K562 (cell line): ENCODE measurements at regions not wholly inside any gene's neighbourhood (a gene's known extent, or its start where the extent isn't known, plus 50 kb on each side); places are given as distances from the start of the nearest gene placed in this dataset.
A peak's percentile ranks its signal among the peaks of the same experiment; 100 is the strongest.

Source experiments
- ATAC-seq: fragments of 200-7000 bp; cut with Tn5 transposase; 3 replicates; pipeline ENCODE4 v1.9.1; 2020; ENCODE audit warnings: moderate library complexity
- BruUV-seq: library from RNA; stranded (reverse); fragments of 400-500 nt; replicated peaks from 2 replicates; lab custom pipeline; 2021; lab: Mats Ljungman, UMichigan
- CTCF ChIA-PET: fragments of 300-600 bp; formaldehyde crosslinking; extraction: SDS; loops from one replicate; lab custom pipeline; 2021; ENCODE audit warnings: low intra/inter-chr PET ratio; lab: Yijun Ruan, JAX
- POLR2A ChIA-PET: fragments of 300-600, 350-650 bp; sonication (Branson Sonifier 250); formaldehyde crosslinking; extraction: SDS; loops from one replicate; lab custom pipeline; 2021; ENCODE audit warnings: antibody characterized with exemption, inconsistent platforms; lab: Yijun Ruan, JAX
- DNase-seq, 4 experiments: peaks; one replicate each; pipeline versions ENCODE4 v3.0.0 to v3.0.0-alpha.2; 2011 to 2018; ENCODE audit warnings: low spot score in 3 of 4, mixed read lengths in 3 of 4; ENCODE audit errors: extremely low read depth in 1 of 4
- FAIRE-seq: peaks from 2 replicates; lab custom pipeline; 2011; peaks lifted over from hg19 to GRCh38; lab: Jason Lieb, UNC
- H2AFZ ChIP-seq: 2 replicates; pipeline ENCODE4 v1.6.0; 2011; ENCODE audit warnings: low read depth, low read length, control low read depth, inconsistent platforms
- H3K27ac ChIP-seq: fragments of 200-600 bp; 3 replicates; pipeline ENCODE4 v1.8.0; 2011; ENCODE audit warnings: low read depth, mild to moderate bottlenecking, control low read depth, inconsistent platforms, low read length, moderate library complexity, mixed read lengths; ENCODE audit errors: extremely low read depth
- H3K27me3 ChIP-seq, 2 experiments: fragments of 300-600 bp in 1 of 2; 2 replicates in 1 of 2; 3 replicates in 1 of 2; pipeline versions ENCODE4 v1.6.0 to v1.8.0; 2011; ENCODE audit warnings: inconsistent platforms in 2 of 2, low read length in 2 of 2, mild to moderate bottlenecking in 1 of 2, mixed read lengths in 1 of 2, moderate library complexity in 1 of 2; ENCODE audit not compliant: control insufficient read depth in 2 of 2, insufficient read depth in 2 of 2
- H3K36me3 ChIP-seq: fragments of 300-600 bp; 3 replicates; pipeline ENCODE4 v1.8.0; 2011; ENCODE audit warnings: mild to moderate bottlenecking, low read length, inconsistent platforms; ENCODE audit not compliant: control insufficient read depth, insufficient read depth
- H3K4me1 ChIP-seq, 2 experiments: fragments of 200-600 bp in 1 of 2; replicated peaks in 1 of 2; 2 replicates in 1 of 2; 3 replicates in 1 of 2; pipeline versions ENCODE4 v1.5.1 to v1.8.0; 2011; ENCODE audit warnings: inconsistent platforms in 2 of 2, low read length in 2 of 2, mild to moderate bottlenecking in 1 of 2, mixed read lengths in 1 of 2, moderate library complexity in 1 of 2; ENCODE audit not compliant: control insufficient read depth in 2 of 2, insufficient read depth in 2 of 2
- H3K4me2 ChIP-seq: 2 replicates; pipeline ENCODE4 v1.6.1; 2011; ENCODE audit warnings: low read length, control low read depth, inconsistent platforms, mixed read lengths; ENCODE audit not compliant: insufficient read depth
- H3K4me3 ChIP-seq: fragments of 200-600 bp; sonication (generic), shearing (Covaris generic); 2 replicates; pipeline ENCODE4 v1.5.1; 2016; ENCODE audit warnings: control low read depth, inconsistent platforms
- H3K79me2 ChIP-seq: fragments of 200-600 bp; 3 replicates; pipeline ENCODE4 v1.8.0; 2011; ENCODE audit warnings: low read length, inconsistent platforms; ENCODE audit not compliant: control insufficient read depth, insufficient read depth
- H3K9ac ChIP-seq, 2 experiments: 2 replicates each; pipeline versions ENCODE4 v1.6.0 to v1.6.1; 2011; ENCODE audit warnings: low read depth in 2 of 2, low read length in 2 of 2, control low read depth in 1 of 2, inconsistent platforms in 1 of 2, mild to moderate bottlenecking in 1 of 2, mixed read lengths in 1 of 2; ENCODE audit not compliant: insufficient read depth in 1 of 2
- H3K9me1 ChIP-seq: one replicate; pipeline ENCODE4 v1.6.0; 2011; ENCODE audit warnings: inconsistent platforms, mild to moderate bottlenecking, low read length, moderate library complexity; ENCODE audit not compliant: control insufficient read depth, insufficient read depth
- H3K9me3 ChIP-seq: replicated peaks from 2 replicates; pipeline ENCODE4 v1.5.1; 2011; ENCODE audit warnings: low read depth, low read length, inconsistent platforms; ENCODE audit not compliant: control insufficient read depth, insufficient read depth
- H4K20me1 ChIP-seq: replicated peaks from 2 replicates; pipeline ENCODE4 v1.6.1; 2011; ENCODE audit warnings: low read length, inconsistent platforms, mixed read lengths; ENCODE audit not compliant: control insufficient read depth, insufficient read depth
- C11orf30 ChIP-seq: fragments of 450-650 bp; IDR thresholded peaks from 2 replicates; pipeline ENCODE4 v1.6.1; 2016; ENCODE audit warnings: low read depth, mild to moderate bottlenecking
- ERF ChIP-seq: fragments of 450-650 bp; formaldehyde crosslinking; IDR thresholded peaks from 2 replicates; pipeline ENCODE4 v1.4.0; 2020; ENCODE audit warnings: mild to moderate bottlenecking, mixed read lengths
- MEF2A ChIP-seq: IDR thresholded peaks from 2 replicates; pipeline ENCODE4 v1.6.1; 2011; ENCODE audit warnings: low read depth, mild to moderate bottlenecking, low read length, moderate library complexity; ENCODE audit not compliant: control insufficient read depth
- NFIC ChIP-seq: fragments of 450-650 bp; IDR thresholded peaks from 2 replicates; pipeline ENCODE4 v1.6.1; 2017; ENCODE audit warnings: mild to moderate bottlenecking, inconsistent platforms
- RAD21 ChIP-seq, 2 experiments: fragments of 250-450 bp in 1 of 2; fragments of 450-650 bp in 1 of 2; sonication (Bioruptor Pico) in 1 of 2; formaldehyde crosslinking in 1 of 2; IDR thresholded peaks in 1 of 2; conservative IDR thresholded peaks in 1 of 2; 2 replicates each; pipeline versions ENCODE4 v1.4.0 to v1.8.0; 2020 to 2022; ENCODE audit warnings: mild to moderate bottlenecking in 2 of 2, moderate library complexity in 1 of 2
- RNF2 ChIP-seq: sonication (generic); IDR thresholded peaks from 2 replicates; pipeline ENCODE4 v1.6.1; 2016
- TAF1 ChIP-seq: IDR thresholded peaks from 2 replicates; pipeline ENCODE4 v1.6.1; 2011; ENCODE audit warnings: mild to moderate bottlenecking, low read length, moderate library complexity; ENCODE audit not compliant: insufficient read depth, control insufficient read depth, severe bottlenecking; ENCODE audit errors: extremely low read depth
- ZBED1 ChIP-seq: IDR thresholded peaks from 2 replicates; pipeline ENCODE4 v1.6.1; 2014
- ZNF766 ChIP-seq: fragments of 200-800 bp; sonication (Bioruptor generic); conservative IDR thresholded peaks from 2 replicates; pipeline ENCODE4 v1.6.1; 2016; ENCODE audit warnings: missing genetic modification characterization, missing compliant biosample characterization
- WGBS: fragments of 100-300 bp; shearing (Covaris generic); methylation state at CpG from one replicate; pipeline ENCODE4 v1.1.6; 2016; ENCODE audit warnings: low coverage, mixed read lengths; ENCODE audit not compliant: insufficient coverage; ENCODE audit errors: missing lambda C conversion rate; 5-methylcytosine and 5-hydroxymethylcytosine counted together
- in situ Hi-C: fragments of 300-500 bp; cut with MboI; formaldehyde crosslinking; loops from 4 replicates; pipeline ENCODE4 v1.15.0; 2018; ENCODE audit warnings: inconsistent platforms, mixed read lengths
- intact Hi-C: fragments of 100-400 bp; cut with micrococcal nuclease; formaldehyde crosslinking; loops from 2 replicates; pipeline ENCODE4 v1.14.2; 2022
- TF ChIP-seq, protein P1 (sequence below): sonication (generic); formaldehyde crosslinking; IDR thresholded peaks from 2 replicates; pipeline ENCODE4 v1.8.1; 2023; ENCODE audit warnings: mild to moderate bottlenecking, missing genetic modification reagents
- TF ChIP-seq, protein P2 (sequence below): sonication (generic); formaldehyde crosslinking; IDR thresholded peaks from 2 replicates; pipeline ENCODE4 v1.8.0; 2022; ENCODE audit warnings: mild to moderate bottlenecking, missing genetic modification reagents
- TF ChIP-seq, protein P3 (sequence below): sonication (generic); formaldehyde crosslinking; IDR thresholded peaks from 2 replicates; pipeline ENCODE4 v1.8.0; 2022; ENCODE audit warnings: missing genetic modification reagents, mild to moderate bottlenecking, borderline replicate concordance
- TF ChIP-seq, protein P4 (sequence below), 3 experiments: IDR thresholded peaks in 2 of 3; conservative IDR thresholded peaks in 1 of 3; 2 replicates each; pipeline ENCODE4 v1.5.1; 2011 to 2012; ENCODE audit warnings: low read length in 3 of 3, mild to moderate bottlenecking in 3 of 3, control low read depth in 2 of 3, improper control_type of control experiment in 1 of 3, inconsistent platforms in 1 of 3, low read depth in 1 of 3, mixed read lengths in 1 of 3, moderate library complexity in 1 of 3; ENCODE audit not compliant: insufficient read depth in 2 of 3

DNA sequence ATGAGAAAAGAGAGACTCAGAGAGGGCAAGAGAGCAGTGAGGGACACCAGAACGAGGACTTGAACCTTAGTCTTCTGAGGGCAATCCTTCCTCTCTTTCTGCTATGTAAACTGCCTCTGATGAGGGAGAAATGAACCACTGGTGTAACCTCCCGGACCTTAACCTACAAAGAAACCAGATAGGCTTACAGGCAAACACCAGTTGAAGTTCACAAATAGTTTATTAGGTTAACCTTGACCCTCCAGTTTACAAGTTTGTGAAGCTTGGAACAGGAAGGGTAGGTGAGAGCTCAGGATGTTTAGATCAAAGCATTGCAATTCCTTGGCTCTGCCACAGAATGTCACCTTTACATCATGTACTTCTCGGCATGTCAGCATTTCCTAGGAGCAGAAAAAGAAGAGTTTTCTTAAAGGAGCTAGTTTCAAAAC is 486.4 kb upstream of the SPRED2 start:
- no peaks in the 10 kb centered on the region for H3K79me2 ChIP-seq
- DNase-seq (peak in 1 of 4 experiments; percentile 10), ATAC-seq (peak; percentile 53; the same call in 2 of the 3 replicates), FAIRE-seq (no peak)
- no TSS peak for BruUV-seq
- peaks cover 5 to 11% of the 10 kb centered on the region in 2 experiments; a peak in 3 of 5 replicates for H3K4me1 ChIP-seq
- H4K20me1 ChIP-seq, result no peaks in the 10 kb centered on the region
- in situ Hi-C loops, result no loop called here
- peak overlapping the region; percentile 61; the same call in 1 of the 2 replicates for H2AFZ ChIP-seq
- no peaks in the 10 kb centered on the region for H3K9me3 ChIP-seq
- H3K9me1 ChIP-seq, result no peaks in the 10 kb centered on the region
- no peak overlapping the region for H3K4me3 ChIP-seq
- WGBS, result 16% methylated on average over 3 of the region's 3 CpGs
- ChIA-PET CTCF (no interaction called here), POLR2A (interaction anchor here (0.7 kb wide), 1 partner anchor 44 kb away, joined by 3 read pairs; no protein-coding TSS in a partner anchor)
- H3K36me3 ChIP-seq, result no peaks in the 10 kb centered on the region
- no peaks in the 10 kb centered on the region for H3K27me3 ChIP-seq
- H3K27ac ChIP-seq, result no peak overlapping the region
- H3K9ac ChIP-seq, result no peak overlapping the region
- no peak overlapping the region for H3K4me2 ChIP-seq
- intact Hi-C loops, result loop anchor here (10.0 kb wide), 1 partner anchor 656 kb away; no protein-coding TSS in a partner anchor
- TF ChIP-seq, protein P1, sequence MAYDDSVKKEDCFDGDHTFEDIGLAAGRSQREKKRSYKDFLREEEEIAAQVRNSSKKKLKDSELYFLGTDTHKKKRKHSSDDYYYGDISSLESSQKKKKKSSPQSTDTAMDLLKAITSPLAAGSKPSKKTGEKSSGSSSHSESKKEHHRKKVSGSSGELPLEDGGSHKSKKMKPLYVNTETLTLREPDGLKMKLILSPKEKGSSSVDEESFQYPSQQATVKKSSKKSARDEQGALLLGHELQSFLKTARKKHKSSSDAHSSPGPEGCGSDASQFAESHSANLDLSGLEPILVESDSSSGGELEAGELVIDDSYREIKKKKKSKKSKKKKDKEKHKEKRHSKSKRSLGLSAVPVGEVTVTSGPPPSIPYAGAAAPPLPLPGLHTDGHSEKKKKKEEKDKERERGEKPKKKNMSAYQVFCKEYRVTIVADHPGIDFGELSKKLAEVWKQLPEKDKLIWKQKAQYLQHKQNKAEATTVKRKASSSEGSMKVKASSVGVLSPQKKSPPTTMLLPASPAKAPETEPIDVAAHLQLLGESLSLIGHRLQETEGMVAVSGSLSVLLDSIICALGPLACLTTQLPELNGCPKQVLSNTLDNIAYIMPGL (CRISPR knock-in tag), result no peak
- no peak for TF ChIP-seq ERF (CRISPR knock-in tag)
- no peak for TF ChIP-seq ZNF766 (CRISPR knock-in tag)
- TF ChIP-seq, protein P2, sequence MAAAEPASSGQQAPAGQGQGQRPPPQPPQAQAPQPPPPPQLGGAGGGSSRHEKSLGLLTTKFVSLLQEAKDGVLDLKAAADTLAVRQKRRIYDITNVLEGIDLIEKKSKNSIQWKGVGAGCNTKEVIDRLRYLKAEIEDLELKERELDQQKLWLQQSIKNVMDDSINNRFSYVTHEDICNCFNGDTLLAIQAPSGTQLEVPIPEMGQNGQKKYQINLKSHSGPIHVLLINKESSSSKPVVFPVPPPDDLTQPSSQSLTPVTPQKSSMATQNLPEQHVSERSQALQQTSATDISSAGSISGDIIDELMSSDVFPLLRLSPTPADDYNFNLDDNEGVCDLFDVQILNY (CRISPR knock-in tag), result no peak
- TF ChIP-seq MEF2A, result no peak
- TF ChIP-seq, protein P3, sequence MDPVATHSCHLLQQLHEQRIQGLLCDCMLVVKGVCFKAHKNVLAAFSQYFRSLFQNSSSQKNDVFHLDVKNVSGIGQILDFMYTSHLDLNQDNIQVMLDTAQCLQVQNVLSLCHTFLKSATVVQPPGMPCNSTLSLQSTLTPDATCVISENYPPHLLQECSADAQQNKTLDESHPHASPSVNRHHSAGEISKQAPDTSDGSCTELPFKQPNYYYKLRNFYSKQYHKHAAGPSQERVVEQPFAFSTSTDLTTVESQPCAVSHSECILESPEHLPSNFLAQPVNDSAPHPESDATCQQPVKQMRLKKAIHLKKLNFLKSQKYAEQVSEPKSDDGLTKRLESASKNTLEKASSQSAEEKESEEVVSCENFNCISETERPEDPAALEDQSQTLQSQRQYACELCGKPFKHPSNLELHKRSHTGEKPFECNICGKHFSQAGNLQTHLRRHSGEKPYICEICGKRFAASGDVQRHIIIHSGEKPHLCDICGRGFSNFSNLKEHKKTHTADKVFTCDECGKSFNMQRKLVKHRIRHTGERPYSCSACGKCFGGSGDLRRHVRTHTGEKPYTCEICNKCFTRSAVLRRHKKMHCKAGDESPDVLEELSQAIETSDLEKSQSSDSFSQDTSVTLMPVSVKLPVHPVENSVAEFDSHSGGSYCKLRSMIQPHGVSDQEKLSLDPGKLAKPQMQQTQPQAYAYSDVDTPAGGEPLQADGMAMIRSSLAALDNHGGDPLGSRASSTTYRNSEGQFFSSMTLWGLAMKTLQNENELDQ (CRISPR knock-in tag), result no peak
- TF ChIP-seq C11orf30, result peak; percentile 26; the same call in 1 of the 2 replicates
- TF ChIP-seq ZBED1, result no peak
- TF ChIP-seq RAD21 (CRISPR knock-in tag; conservative IDR thresholded peaks at IDR 0.05 in 1 of 2, IDR thresholded peaks at IDR 0.05 in 1 of 2), result peak; percentile 51 to 67
- TF ChIP-seq TAF1, result no peak
- no peak for TF ChIP-seq RNF2
- TF ChIP-seq, protein P4, sequence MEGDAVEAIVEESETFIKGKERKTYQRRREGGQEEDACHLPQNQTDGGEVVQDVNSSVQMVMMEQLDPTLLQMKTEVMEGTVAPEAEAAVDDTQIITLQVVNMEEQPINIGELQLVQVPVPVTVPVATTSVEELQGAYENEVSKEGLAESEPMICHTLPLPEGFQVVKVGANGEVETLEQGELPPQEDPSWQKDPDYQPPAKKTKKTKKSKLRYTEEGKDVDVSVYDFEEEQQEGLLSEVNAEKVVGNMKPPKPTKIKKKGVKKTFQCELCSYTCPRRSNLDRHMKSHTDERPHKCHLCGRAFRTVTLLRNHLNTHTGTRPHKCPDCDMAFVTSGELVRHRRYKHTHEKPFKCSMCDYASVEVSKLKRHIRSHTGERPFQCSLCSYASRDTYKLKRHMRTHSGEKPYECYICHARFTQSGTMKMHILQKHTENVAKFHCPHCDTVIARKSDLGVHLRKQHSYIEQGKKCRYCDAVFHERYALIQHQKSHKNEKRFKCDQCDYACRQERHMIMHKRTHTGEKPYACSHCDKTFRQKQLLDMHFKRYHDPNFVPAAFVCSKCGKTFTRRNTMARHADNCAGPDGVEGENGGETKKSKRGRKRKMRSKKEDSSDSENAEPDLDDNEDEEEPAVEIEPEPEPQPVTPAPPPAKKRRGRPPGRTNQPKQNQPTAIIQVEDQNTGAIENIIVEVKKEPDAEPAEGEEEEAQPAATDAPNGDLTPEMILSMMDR (IDR thresholded peaks at IDR 0.05 in 2 of 3, conservative IDR thresholded peaks at IDR 0.05 in 1 of 3; ENCODE audit: insufficient read depth in 2 of 3, low read depth in 1 of 3, low read length in 3 of 3), result peak in 2 of 3 experiments; percentile 20 to 47; a peak in 2 of 6 replicates
- no peak for TF ChIP-seq NFIC
